Nephron (organoid): ENCODE measurements at regions not wholly inside any gene's neighbourhood (a gene's known extent, or its start where the extent isn't known, plus 50 kb on each side); places are given as distances from the start of the nearest gene placed in this dataset.

Source experiments
- H3K27ac Mint-ChIP-seq, 3 experiments: 2 replicates each; pipeline ENCODE4 v1.8.0; 2020; ENCODE audit warnings: mixed read lengths in 3 of 3, mild to moderate bottlenecking in 2 of 3, moderate library complexity in 1 of 3
- H3K27me3 Mint-ChIP-seq: 2 replicates; pipeline ENCODE4 v1.8.0; 2021; ENCODE audit warnings: low read depth, mild to moderate bottlenecking, moderate library complexity, mixed read lengths
- H3K36me3 Mint-ChIP-seq: 2 replicates; pipeline ENCODE4 v1.8.0; 2020; ENCODE audit warnings: low read depth, mixed read lengths
- H3K4me1 Mint-ChIP-seq: 2 replicates; pipeline ENCODE4 v1.8.0; 2020; ENCODE audit warnings: mixed read lengths
- H3K4me3 Mint-ChIP-seq, 3 experiments: 2 replicates each; pipeline ENCODE4 v1.8.0; 2020; ENCODE audit warnings: mild to moderate bottlenecking in 3 of 3, mixed read lengths in 3 of 3, moderate library complexity in 2 of 3
- H3K9me3 Mint-ChIP-seq: 2 replicates; pipeline ENCODE4 v1.8.0; 2020; ENCODE audit warnings: mixed read lengths
- TF ChIP-seq, protein P1 (sequence below), 3 experiments: fragments of 200-600 bp; sonication (generic); IDR thresholded peaks; one replicate each; pipeline ENCODE4 v1.5.0; 2021; ENCODE audit warnings: antibody characterized with exemption in 3 of 3; ENCODE audit not compliant: unreplicated experiment in 3 of 3

DNA sequence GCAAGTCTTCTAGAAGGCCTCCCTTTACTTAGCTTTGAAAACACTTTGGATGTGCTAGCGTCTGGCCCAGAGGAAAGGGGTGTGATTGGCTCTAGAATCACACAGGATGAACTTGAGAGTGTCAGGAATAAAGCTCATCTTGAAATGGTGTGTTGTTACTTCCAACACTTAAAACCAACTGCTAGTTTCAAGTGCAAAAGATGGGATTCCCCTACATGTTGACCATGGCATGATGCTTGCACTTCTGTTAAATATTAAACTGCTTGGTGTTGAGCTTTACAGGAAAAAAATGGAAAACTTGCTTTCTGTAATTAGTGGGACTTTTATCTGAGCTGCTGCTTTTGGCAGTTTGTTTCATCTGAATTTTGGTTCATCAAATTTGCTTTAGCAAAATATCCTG is 261.1 kb downstream of the MED10 start:
- Mint-ChIP-seq H3K36me3 (no peaks in the 10 kb centered on the region), H3K9me3 (peaks cover 4% of the 10 kb centered on the region)

DNA sequence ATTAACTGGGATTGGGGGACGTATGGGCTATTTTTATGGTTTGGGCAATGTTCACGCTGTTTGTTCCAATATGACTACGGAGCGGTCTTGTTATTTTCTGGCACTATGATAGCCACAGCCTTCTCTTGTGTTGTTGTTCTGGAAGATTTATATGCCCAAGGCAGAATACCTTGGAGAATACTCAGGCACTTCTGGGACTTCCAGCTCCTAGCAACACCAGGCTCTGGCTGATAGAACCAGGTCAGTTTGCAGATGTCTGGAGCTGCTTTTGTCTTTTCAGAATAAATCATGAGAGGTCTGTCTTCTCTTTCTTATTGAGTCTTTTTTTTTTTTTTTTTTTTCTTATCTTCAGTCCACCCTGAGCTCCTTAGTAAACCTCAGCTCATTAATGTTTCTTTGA is 262.5 kb downstream of the MED10 start:
- Mint-ChIP-seq H3K27ac (peak overlapping the region; percentile 12 to 48 (median 29)), H3K4me3 (no peak overlapping the region), H3K36me3 (no peaks in the 10 kb centered on the region), H3K9me3 (no peaks in the 10 kb centered on the region), H3K4me1 (peaks cover 11% of the 10 kb centered on the region), H3K27me3 (no peaks in the 10 kb centered on the region)
- TF ChIP-seq, protein P1, sequence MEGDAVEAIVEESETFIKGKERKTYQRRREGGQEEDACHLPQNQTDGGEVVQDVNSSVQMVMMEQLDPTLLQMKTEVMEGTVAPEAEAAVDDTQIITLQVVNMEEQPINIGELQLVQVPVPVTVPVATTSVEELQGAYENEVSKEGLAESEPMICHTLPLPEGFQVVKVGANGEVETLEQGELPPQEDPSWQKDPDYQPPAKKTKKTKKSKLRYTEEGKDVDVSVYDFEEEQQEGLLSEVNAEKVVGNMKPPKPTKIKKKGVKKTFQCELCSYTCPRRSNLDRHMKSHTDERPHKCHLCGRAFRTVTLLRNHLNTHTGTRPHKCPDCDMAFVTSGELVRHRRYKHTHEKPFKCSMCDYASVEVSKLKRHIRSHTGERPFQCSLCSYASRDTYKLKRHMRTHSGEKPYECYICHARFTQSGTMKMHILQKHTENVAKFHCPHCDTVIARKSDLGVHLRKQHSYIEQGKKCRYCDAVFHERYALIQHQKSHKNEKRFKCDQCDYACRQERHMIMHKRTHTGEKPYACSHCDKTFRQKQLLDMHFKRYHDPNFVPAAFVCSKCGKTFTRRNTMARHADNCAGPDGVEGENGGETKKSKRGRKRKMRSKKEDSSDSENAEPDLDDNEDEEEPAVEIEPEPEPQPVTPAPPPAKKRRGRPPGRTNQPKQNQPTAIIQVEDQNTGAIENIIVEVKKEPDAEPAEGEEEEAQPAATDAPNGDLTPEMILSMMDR (IDR thresholded peaks at IDR 0.05; ENCODE audit: unreplicated experiment in 3 of 3), result no peak

More for the DNA sequence above, 261.1 kb downstream of the MED10 start:
- TF ChIP-seq, protein P1 (IDR thresholded peaks at IDR 0.05; ENCODE audit: unreplicated experiment in 3 of 3), result no peak
- Mint-ChIP-seq H3K4me1 (peaks cover 11% of the 10 kb centered on the region), H3K27me3 (peaks cover 3% of the 10 kb centered on the region), H3K27ac (no peak overlapping the region), H3K4me3 (no peak overlapping the region)

DNA sequence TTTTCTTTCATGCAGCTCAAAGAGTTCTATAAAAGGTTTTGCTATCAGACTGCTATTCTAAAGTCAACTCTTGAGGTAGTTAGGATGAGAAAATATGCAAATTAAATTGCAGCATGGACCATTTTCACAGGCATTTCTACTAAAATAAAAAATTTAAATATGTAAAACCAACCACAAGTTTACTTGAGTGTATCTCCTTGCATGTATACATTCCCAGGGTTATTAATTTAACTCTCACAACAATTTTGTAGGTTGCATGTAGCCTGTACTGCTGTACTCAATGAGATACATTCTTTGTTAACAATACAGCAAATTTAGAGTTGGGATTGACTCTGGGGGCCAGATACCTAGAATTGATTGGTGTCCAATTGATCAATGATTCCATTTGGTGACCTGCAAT is 265.8 kb downstream of the MED10 start:
- H3K36me3 Mint-ChIP-seq, result no peaks in the 10 kb centered on the region
- TF ChIP-seq, protein P1 (IDR thresholded peaks at IDR 0.05; ENCODE audit: unreplicated experiment in 3 of 3), result no peak
- H3K27me3 Mint-ChIP-seq, result no peaks in the 10 kb centered on the region
- no peak overlapping the region for H3K27ac Mint-ChIP-seq
- peaks cover 11% of the 10 kb centered on the region for H3K4me1 Mint-ChIP-seq
- no peak overlapping the region for H3K4me3 Mint-ChIP-seq
- H3K9me3 Mint-ChIP-seq, result no peaks in the 10 kb centered on the region

DNA sequence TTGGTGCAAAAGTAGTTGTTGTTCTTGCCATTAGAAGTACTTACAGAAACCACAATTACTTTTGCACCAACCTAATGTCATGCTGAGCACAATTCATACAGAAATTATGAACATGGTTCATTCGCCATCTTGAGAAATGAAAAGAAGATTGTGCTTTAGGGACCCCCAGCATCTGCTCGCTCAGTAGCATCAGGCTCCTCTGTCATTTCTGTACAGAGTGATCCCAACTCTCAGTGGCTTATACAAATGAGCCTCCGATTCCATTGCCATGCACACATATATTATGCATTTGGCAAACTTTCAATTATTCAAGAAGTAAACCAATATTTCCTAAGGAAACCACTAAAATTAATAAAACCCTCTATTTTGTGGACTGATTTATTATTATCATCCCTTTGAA is 266.2 kb downstream of the MED10 start:
- H3K27me3 Mint-ChIP-seq, result no peaks in the 10 kb centered on the region
- peaks cover 11% of the 10 kb centered on the region for H3K4me1 Mint-ChIP-seq
- TF ChIP-seq, protein P1 (IDR thresholded peaks at IDR 0.05; ENCODE audit: unreplicated experiment in 3 of 3), result no peak
- H3K9me3 Mint-ChIP-seq, result no peaks in the 10 kb centered on the region
- H3K36me3 Mint-ChIP-seq, result no peaks in the 10 kb centered on the region
- no peak overlapping the region for H3K4me3 Mint-ChIP-seq
- no peak overlapping the region for H3K27ac Mint-ChIP-seq

DNA sequence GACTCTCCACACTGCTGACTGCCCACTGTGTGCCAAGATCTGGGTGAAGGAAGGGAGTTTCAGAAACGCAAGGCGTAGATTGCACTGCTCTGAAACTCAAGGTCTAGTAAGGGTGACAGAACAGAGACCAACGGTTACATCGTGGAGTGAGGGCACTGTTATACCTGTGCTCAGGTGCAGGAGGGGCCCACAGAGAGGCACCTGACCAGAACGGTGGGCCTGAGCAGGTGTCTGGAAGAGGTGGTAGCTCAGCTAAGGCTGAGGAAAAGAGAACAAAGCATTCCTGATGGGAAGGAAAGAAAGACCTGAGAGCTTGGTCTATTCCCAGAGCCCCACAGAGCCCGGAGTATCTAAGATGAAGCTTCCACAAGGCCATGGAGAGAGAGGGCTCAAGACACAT is 267.2 kb downstream of the MED10 start:
- H3K27ac Mint-ChIP-seq, result no peak overlapping the region
- H3K4me3 Mint-ChIP-seq, result no peak overlapping the region
- TF ChIP-seq, protein P1 (IDR thresholded peaks at IDR 0.05; ENCODE audit: unreplicated experiment in 3 of 3), result no peak
- H3K27me3 Mint-ChIP-seq, result no peaks in the 10 kb centered on the region
- no peaks in the 10 kb centered on the region for H3K36me3 Mint-ChIP-seq
- peaks cover 8% of the 10 kb centered on the region for H3K4me1 Mint-ChIP-seq
- no peaks in the 10 kb centered on the region for H3K9me3 Mint-ChIP-seq

DNA sequence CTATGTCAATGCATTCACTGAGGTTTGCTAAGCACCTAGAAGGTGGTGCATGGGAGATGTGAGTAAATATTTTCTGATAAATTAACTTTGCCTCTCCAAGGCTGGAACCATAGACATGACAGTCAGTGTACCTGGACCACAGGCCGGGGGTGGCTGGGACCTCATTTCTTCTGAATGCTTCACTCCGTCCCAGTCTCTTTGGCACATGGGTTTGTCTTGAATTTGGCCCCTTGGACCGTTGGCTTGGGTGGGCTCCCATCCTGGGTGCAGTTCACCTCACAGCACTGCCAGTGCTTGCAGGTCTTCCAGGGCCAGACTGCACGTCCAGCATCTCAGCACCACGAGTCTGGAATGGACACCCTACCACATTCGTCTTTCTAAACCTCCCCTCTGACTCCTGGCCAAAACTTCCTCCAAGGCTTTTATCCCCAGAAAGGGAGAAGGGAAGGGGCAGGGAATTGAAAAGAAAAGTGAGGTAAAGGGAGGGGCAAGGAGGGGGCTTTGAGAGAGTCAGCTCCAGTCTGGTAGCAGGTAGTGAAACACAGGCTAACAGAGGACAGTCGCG is 267.8 kb downstream of the MED10 start:
- no peak overlapping the region for H3K27ac Mint-ChIP-seq

More for the DNA sequence above, 267.8 kb downstream of the MED10 start:
- H3K4me3 Mint-ChIP-seq, result no peak overlapping the region
- TF ChIP-seq, protein P1 (IDR thresholded peaks at IDR 0.05; ENCODE audit: unreplicated experiment in 3 of 3), result no peak
- H3K9me3 Mint-ChIP-seq, result no peaks in the 10 kb centered on the region
- H3K4me1 Mint-ChIP-seq, result peaks cover 2% of the 10 kb centered on the region
- H3K36me3 Mint-ChIP-seq, result no peaks in the 10 kb centered on the region
- no peaks in the 10 kb centered on the region for H3K27me3 Mint-ChIP-seq
